Loucy (cell line): ENCODE measurements at regions not wholly inside any gene's neighbourhood (a gene's known extent, or its start where the extent isn't known, plus 50 kb on each side); places are given as distances from the start of the nearest gene placed in this dataset.

Experiments
- H2AFZ ChIP-seq: fragments of 200-600 bp; sonication (generic); 2 replicates; pipeline ENCODE4 v1.6.0; 2016; ENCODE audit warnings: antibody characterized with exemption, mild to moderate bottlenecking, low read length, moderate library complexity
- H3F3A ChIP-seq: fragments of 200-600 bp; 2 replicates; pipeline ENCODE4 v1.6.0; 2016; ENCODE audit warnings: antibody characterized with exemption, low read depth, mild to moderate bottlenecking
- H3K27me3 ChIP-seq: fragments of 200-600 bp; sonication (generic); 2 replicates; pipeline ENCODE4 v1.6.1; 2014; ENCODE audit warnings: low read length, mild to moderate bottlenecking; ENCODE audit not compliant: insufficient read depth, poor library complexity, severe bottlenecking
- H3K36me3 ChIP-seq: fragments of 200-600 bp; sonication (generic); 2 replicates; pipeline ENCODE4 v1.6.1; 2016; ENCODE audit warnings: low read length; ENCODE audit not compliant: insufficient read depth
- H3K4me1 ChIP-seq: fragments of 200-600 bp; sonication (generic); 2 replicates; pipeline ENCODE4 v1.5.1; 2014; ENCODE audit warnings: low read length, mild to moderate bottlenecking; ENCODE audit not compliant: insufficient read depth, poor library complexity, severe bottlenecking
- H3K4me2 ChIP-seq: fragments of 200-600 bp; sonication (generic); 2 replicates; pipeline ENCODE4 v1.6.0; 2014; ENCODE audit warnings: antibody characterized with exemption, low read length, low read depth, mild to moderate bottlenecking; ENCODE audit not compliant: poor library complexity, severe bottlenecking
- H3K4me3 ChIP-seq: fragments of 200-600 bp; sonication (generic); 2 replicates; pipeline ENCODE4 v1.5.1; 2014; ENCODE audit warnings: low read length, mild to moderate bottlenecking, mixed read lengths; ENCODE audit not compliant: poor library complexity, severe bottlenecking
- H3K79me2 ChIP-seq: fragments of 200-600 bp; sonication (generic); 2 replicates; pipeline ENCODE4 v1.6.1; 2014; ENCODE audit warnings: low read length; ENCODE audit not compliant: insufficient read depth
- H3K9ac ChIP-seq: fragments of 200-600 bp; sonication (generic); 2 replicates; pipeline ENCODE4 v1.6.0; 2014; ENCODE audit warnings: mild to moderate bottlenecking, low read depth, low read length, moderate library complexity; ENCODE audit not compliant: poor library complexity, severe bottlenecking
- H3K9me2 ChIP-seq: fragments of 200-600 bp; sonication (generic); replicated peaks from 2 replicates; pipeline ENCODE4 v1.6.1; 2016; ENCODE audit warnings: low read depth, low read length, mixed read lengths
- H3K9me3 ChIP-seq: fragments of 200-600 bp; sonication (generic); 2 replicates; pipeline ENCODE4 v1.6.1; 2014; ENCODE audit warnings: mild to moderate bottlenecking, antibody characterized with exemption, low read length, low read depth; ENCODE audit not compliant: insufficient read depth
- H4K20me1 ChIP-seq: fragments of 200-600 bp; sonication (generic); 2 replicates; pipeline ENCODE4 v1.6.0; 2014; ENCODE audit warnings: antibody characterized with exemption, low read length, mild to moderate bottlenecking; ENCODE audit not compliant: insufficient read depth, poor library complexity, severe bottlenecking
- EZH2phosphoT487 ChIP-seq: fragments of 200-600 bp; IDR thresholded peaks from 2 replicates; pipeline ENCODE4 v1.6.1; 2018; ENCODE audit warnings: antibody characterized with exemption, mild to moderate bottlenecking, moderate library complexity, borderline replicate concordance
- TF ChIP-seq, protein P1 (sequence below): fragments of 200-600 bp; sonication (generic); conservative IDR thresholded peaks from 2 replicates; pipeline ENCODE4 v1.5.1; 2014; ENCODE audit warnings: mild to moderate bottlenecking, antibody characterized with exemption, low read length

DNA sequence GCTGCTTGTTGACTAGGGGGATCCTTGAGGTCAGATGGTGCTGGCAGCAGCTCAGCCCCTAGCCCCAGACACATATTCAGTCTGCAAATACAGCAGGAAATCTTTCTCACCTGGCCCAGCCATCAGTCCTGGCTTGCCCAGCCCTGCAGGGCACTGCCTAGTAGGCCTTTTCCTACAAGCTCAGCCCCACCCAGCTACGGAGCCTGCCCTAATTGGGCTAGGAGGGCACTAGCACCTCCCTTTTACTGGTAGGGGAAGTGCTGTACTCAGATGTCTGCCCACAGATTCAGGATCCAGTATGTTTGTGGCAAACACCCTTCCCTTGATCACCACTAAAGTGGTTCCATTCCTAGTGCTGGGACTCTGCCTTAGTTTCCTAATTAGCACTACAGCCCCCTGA is 257.1 kb upstream of the CADM1 start:
- TF ChIP-seq, protein P1, sequence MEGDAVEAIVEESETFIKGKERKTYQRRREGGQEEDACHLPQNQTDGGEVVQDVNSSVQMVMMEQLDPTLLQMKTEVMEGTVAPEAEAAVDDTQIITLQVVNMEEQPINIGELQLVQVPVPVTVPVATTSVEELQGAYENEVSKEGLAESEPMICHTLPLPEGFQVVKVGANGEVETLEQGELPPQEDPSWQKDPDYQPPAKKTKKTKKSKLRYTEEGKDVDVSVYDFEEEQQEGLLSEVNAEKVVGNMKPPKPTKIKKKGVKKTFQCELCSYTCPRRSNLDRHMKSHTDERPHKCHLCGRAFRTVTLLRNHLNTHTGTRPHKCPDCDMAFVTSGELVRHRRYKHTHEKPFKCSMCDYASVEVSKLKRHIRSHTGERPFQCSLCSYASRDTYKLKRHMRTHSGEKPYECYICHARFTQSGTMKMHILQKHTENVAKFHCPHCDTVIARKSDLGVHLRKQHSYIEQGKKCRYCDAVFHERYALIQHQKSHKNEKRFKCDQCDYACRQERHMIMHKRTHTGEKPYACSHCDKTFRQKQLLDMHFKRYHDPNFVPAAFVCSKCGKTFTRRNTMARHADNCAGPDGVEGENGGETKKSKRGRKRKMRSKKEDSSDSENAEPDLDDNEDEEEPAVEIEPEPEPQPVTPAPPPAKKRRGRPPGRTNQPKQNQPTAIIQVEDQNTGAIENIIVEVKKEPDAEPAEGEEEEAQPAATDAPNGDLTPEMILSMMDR = no peak
- TF ChIP-seq EZH2phosphoT487 = no peak
- H3K4me1 ChIP-seq = no peaks in the 10 kb centered on the region
- H3K9ac ChIP-seq = no peak overlapping the region
- no peaks in the 10 kb centered on the region for H3K27me3 ChIP-seq
- no peaks in the 10 kb centered on the region for H3K9me2 ChIP-seq
- H2AFZ ChIP-seq = no peak overlapping the region
- H3K79me2 ChIP-seq = no peaks in the 10 kb centered on the region
- no peaks in the 10 kb centered on the region for H4K20me1 ChIP-seq
- H3K9me3 ChIP-seq = no peaks in the 10 kb centered on the region; the same call in 1 of the 2 replicates
- no peaks in the 10 kb centered on the region for H3F3A ChIP-seq
- H3K4me3 ChIP-seq = no peak overlapping the region
- no peaks in the 10 kb centered on the region for H3K36me3 ChIP-seq
- H3K4me2 ChIP-seq = no peak overlapping the region

DNA sequence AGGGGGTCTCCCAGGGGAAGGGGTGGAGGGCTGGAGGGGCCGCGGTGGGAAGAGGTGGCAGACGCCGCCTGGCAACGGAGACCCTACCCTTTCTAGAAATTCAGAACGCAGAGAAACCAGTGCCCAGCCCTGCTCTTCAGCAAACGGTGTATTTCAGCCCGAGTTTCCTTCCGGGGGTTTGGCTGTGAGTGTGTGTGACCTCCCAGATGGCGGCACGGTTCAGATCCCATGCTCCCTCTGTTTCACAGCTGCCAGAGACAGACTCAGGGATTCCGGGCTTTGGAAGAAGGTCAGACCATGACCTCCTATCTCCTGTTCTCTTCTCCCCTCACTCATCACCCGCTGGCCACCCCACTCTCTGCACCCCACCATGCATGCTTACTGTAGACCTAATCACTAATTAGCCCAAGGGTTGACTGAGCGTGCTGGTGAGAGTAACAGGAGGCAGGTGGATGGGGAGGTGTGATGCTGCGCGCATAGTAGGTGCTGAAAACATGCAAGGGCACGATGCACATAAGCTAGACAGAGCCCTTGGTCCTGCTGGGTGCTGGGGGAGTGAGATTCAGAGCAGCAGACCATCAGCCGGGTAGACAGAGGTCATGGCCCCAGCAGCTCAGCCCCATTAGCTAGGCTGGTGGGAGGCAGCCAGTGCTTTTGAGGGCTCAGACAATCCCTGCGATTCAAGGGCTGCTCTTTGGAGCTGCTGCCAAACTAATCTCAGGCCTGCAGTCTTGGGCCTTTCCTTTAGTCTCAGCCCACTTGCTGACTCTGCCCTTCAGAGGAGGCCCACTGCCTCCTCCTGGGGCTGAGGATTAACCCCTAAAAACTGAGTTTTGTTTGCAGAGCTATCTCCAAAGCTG is 256.5 kb upstream of the CADM1 start:
- TF ChIP-seq EZH2phosphoT487 = no peak
- TF ChIP-seq, protein P1 = no peak
- Histone ChIP-seq H2AFZ (no peak overlapping the region), H3K9me2 (no peaks in the 10 kb centered on the region), H3K4me2 (no peak overlapping the region), H3K4me3 (no peak overlapping the region), H3K36me3 (no peaks in the 10 kb centered on the region), H3F3A (no peaks in the 10 kb centered on the region), H3K9ac (no peak overlapping the region), H3K27me3 (no peaks in the 10 kb centered on the region), H3K4me1 (no peaks in the 10 kb centered on the region), H3K79me2 (no peaks in the 10 kb centered on the region), H3K9me3 (no peaks in the 10 kb centered on the region; the same call in 1 of the 2 replicates), H4K20me1 (no peaks in the 10 kb centered on the region)

DNA sequence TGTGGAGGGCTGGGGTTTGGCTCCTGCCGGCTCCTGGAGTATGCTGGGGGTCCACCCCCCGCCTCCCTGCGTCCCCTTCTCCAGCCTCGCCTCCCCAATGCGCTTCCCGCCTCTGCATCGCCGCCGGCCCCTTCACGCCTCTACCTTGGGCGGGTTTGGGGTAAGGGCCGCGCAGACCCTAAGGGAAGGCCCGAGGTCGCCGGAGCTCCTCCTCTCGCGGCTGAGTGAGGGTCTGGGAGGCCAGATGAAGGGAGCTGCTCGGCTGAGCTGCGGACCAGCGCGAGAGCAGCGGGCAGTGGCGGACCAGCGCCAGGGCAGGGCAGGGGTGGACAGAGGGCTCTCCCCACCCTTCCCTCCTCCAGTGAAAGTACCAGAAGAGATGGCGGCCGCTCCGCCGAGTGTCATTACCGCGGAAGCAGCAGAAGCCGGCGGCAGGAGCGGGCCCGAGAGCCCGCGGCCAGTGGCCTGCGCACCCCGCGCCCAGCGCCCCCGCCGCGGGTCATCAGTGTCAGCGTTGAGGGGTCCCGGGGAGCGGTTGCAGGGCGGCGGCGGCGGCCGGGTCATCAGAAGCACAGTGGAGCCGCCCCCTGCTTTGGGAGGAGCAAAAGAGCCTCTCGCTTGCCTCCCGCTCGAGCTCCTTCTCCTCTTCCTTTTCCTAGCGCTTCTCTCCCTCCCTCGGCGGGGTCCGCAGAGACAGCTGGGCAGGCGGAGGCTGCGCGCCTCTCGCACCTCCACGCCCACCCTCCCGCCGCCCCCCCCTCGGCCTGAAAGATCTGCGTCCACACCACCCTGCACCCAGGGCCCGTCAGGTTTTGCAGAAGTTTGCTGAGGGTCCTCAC is 255.6 kb upstream of the CADM1 start:
- no peaks in the 10 kb centered on the region for H3F3A ChIP-seq
- no peak overlapping the region for H3K9ac ChIP-seq
- H3K79me2 ChIP-seq = no peaks in the 10 kb centered on the region
- H2AFZ ChIP-seq = no peak overlapping the region
- H3K27me3 ChIP-seq = no peaks in the 10 kb centered on the region
- no peaks in the 10 kb centered on the region for H3K4me1 ChIP-seq
- H3K9me2 ChIP-seq = no peaks in the 10 kb centered on the region
- H3K4me2 ChIP-seq = no peak overlapping the region
- H3K36me3 ChIP-seq = no peaks in the 10 kb centered on the region
- no peak overlapping the region for H3K4me3 ChIP-seq
- TF ChIP-seq EZH2phosphoT487 = no peak
- TF ChIP-seq, protein P1 = no peak
- no peaks in the 10 kb centered on the region; the same call in 1 of the 2 replicates for H3K9me3 ChIP-seq
- no peaks in the 10 kb centered on the region for H4K20me1 ChIP-seq
